Psoas muscle (tissue), 7 donors: ENCODE measurements at regions not wholly inside any gene's neighbourhood (a gene's known extent, or its start where the extent isn't known, plus 50 kb on each side); places are given as distances from the start of the nearest gene placed in this dataset.

ENCODE experiments used
- ATAC-seq, 4 donors: fragments of 200-7000 bp; cut with Tn5 transposase; one replicate each; pipeline ENCODE4 v1.9.1; 2020; ENCODE audit warnings: moderate library complexity in 3 of 4, mild to moderate bottlenecking in 2 of 4
- DNase-seq, 2 donors: peaks; one replicate each; pipeline ENCODE4 v3.0.0-alpha.2; 2020
- H3K27ac ChIP-seq: fragments of 200-600 bp; one replicate; pipeline ENCODE4 v1.8.0; 2022
- H3K27me3 ChIP-seq, 3 donors: fragments of 200-600 bp in 1 of 3; one replicate each; pipeline versions ENCODE4 v1.6.1 to v1.8.0; 2013 to 2022; ENCODE audit warnings: low read length in 2 of 3, mild to moderate bottlenecking in 2 of 3, moderate library complexity in 1 of 3; ENCODE audit not compliant: insufficient read depth in 3 of 3
- H3K36me3 ChIP-seq, 2 donors: fragments of 200-600 bp in 1 of 2; one replicate each; pipeline versions ENCODE4 v1.6.1 to v1.8.0; 2013 to 2022; ENCODE audit warnings: low read depth in 1 of 2, mild to moderate bottlenecking in 1 of 2, moderate library complexity in 1 of 2; ENCODE audit not compliant: insufficient read depth in 1 of 2
- H3K4me1 ChIP-seq: fragments of 200-600 bp; one replicate; pipeline ENCODE4 v1.8.0; 2022
- H3K4me3 ChIP-seq: fragments of 200-600 bp; one replicate; pipeline ENCODE4 v1.8.0; 2022; ENCODE audit warnings: mild to moderate bottlenecking
- H3K9me3 ChIP-seq: fragments of 200-600 bp; one replicate; pipeline ENCODE4 v1.8.0; 2022
- WGBS, 3 donors: extraction: QIAGEN DNeasy Blood & Tissue Kit; methylation state at CpG; one replicate each; pipeline versions ENCODE4 v1.1.6 to v1.1.7; 2013; 5-methylcytosine and 5-hydroxymethylcytosine counted together
- intact Hi-C, 2 donors: fragments of 100-400 bp; cut with DNase I; formaldehyde crosslinking; loops; one replicate each; pipeline versions ENCODE4 v1.11.0 to v1.14.2; 2022
- TF ChIP-seq, protein P1 (sequence below): fragments of 200-600 bp; IDR thresholded peaks from one replicate; pipeline ENCODE4 v1.8.0; 2022; ENCODE audit warnings: antibody characterized with exemption
- donor health status: healthy with polysubstance abuse.
- donor health status: DM: no; HTN: no; CAD: no; lungs with moderate emphysema.
- donor health status: Bipolar disorder and iron deficiency.
- donor health status: healthy.
- donor health status: DM: yes; HTN: yes; CAD: no.
- donor health status: DM: no; HTN: no; CAD: no.
- donor health status: DM: yes; HTN: yes; CAD: no.

GRCh38 chr13:44273991-44274770 lies 99.4 kb upstream of the SERP2 start:
- Histone ChIP-seq H3K36me3 (no peaks in the 10 kb centered on the region), H3K27ac (peak overlapping the region; percentile 71), H3K9me3 (no peaks in the 10 kb centered on the region), H3K27me3 (no peaks in the 10 kb centered on the region), H3K4me1 (peaks cover 38% of the 10 kb centered on the region), H3K4me3 (peak overlapping the region; percentile 19)
- TF ChIP-seq, protein P1, sequence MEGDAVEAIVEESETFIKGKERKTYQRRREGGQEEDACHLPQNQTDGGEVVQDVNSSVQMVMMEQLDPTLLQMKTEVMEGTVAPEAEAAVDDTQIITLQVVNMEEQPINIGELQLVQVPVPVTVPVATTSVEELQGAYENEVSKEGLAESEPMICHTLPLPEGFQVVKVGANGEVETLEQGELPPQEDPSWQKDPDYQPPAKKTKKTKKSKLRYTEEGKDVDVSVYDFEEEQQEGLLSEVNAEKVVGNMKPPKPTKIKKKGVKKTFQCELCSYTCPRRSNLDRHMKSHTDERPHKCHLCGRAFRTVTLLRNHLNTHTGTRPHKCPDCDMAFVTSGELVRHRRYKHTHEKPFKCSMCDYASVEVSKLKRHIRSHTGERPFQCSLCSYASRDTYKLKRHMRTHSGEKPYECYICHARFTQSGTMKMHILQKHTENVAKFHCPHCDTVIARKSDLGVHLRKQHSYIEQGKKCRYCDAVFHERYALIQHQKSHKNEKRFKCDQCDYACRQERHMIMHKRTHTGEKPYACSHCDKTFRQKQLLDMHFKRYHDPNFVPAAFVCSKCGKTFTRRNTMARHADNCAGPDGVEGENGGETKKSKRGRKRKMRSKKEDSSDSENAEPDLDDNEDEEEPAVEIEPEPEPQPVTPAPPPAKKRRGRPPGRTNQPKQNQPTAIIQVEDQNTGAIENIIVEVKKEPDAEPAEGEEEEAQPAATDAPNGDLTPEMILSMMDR: no peak
- intact Hi-C loops: loop anchor here in 1 of 2 donors (2.0 kb wide), 1 partner anchor 27 kb away; no protein-coding TSS in a partner anchor
- ATAC-seq (peak in 3 of 4 donors; percentile 9 to 34 (median 22)), DNase-seq (no peak)
- WGBS, 3 donors: 49 to 58% (median 50%) methylated on average over 6 of the region's 6 CpGs

DNA sequence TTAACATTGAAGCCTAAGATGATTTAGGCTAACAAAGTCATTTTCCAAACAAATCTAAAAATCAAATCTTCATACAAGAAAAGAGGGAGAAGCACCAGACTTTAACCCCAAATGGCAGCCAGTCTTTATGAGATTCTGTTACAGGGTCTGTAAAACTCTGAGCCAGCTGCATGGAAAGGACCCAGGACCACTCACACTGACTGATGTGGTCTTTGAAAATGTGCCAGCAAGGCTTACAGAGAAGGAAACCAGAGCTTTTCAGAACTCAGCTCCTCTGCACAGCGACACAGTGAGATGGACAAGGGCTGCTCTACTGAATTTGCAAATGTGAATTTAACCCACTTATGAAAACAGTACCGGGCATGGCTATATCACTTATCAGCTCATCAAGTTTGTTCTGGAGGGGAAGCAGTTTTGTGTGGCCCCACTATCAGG lies 98.8 kb upstream of the SERP2 start:
- Histone ChIP-seq H3K27ac (peak overlapping the region; percentile 71), H3K4me1 (peaks cover 38% of the 10 kb centered on the region), H3K9me3 (no peaks in the 10 kb centered on the region), H3K4me3 (peak overlapping the region; percentile 19), H3K36me3 (no peaks in the 10 kb centered on the region), H3K27me3 (no peaks in the 10 kb centered on the region)
- ATAC-seq (no peak), DNase-seq (no peak)
- 39 to 62% (median 51%) methylated on average over 2 of the region's 2 CpGs for WGBS, 3 donors
- TF ChIP-seq, protein P1: no peak
- intact Hi-C loops: no loop called here

DNA sequence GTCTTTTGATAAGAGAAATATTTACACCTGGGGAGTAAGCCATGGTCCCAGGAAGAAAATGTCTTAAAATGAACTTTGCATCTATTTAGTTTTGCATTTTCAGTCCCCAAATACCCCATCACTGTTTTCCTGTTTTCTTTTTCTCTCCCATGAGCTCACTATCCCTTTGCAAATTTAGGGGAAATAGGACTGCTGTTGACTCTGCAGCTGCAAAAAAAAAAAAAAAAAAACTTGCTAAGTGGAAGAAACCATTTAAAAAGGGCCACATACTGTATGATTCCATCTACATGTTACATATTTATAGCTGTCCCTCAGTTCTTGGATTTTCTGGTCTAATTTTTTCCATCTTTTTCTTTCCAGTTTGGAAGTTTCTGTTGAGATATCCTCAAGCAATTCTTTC lies 98.2 kb upstream of the SERP2 start:
- Histone ChIP-seq H3K9me3 (no peaks in the 10 kb centered on the region), H3K36me3 (no peaks in the 10 kb centered on the region), H3K27ac (peak overlapping the region; percentile 71), H3K4me3 (no peak overlapping the region), H3K4me1 (peaks cover 34% of the 10 kb centered on the region), H3K27me3 (no peaks in the 10 kb centered on the region)
- intact Hi-C loops: no loop called here
- ATAC-seq (no peak), DNase-seq (no peak)
- TF ChIP-seq, protein P1: no peak

- H3K27ac ChIP-seq: no peak overlapping the region
Observed at GRCh38 chr13:44276061-44276460, 97.6 kb upstream of the SERP2 start.

More at GRCh38 chr13:44276061-44276460, 97.6 kb upstream of the SERP2 start:
- Histone ChIP-seq H3K36me3 (no peaks in the 10 kb centered on the region), H3K27me3 (no peaks in the 10 kb centered on the region), H3K4me1 (peaks cover 27% of the 10 kb centered on the region), H3K4me3 (no peak overlapping the region), H3K9me3 (no peaks in the 10 kb centered on the region)
- ATAC-seq (no peak), DNase-seq (no peak)
- WGBS, 3 donors: 93 to 97% (median 94%) methylated on average over 3 of the region's 3 CpGs
- intact Hi-C loops: no loop called here
- TF ChIP-seq, protein P1: no peak
